Vagina (tissue), 2 donors: ENCODE measurements at regions not wholly inside any gene's neighbourhood (a gene's known extent, or its start where the extent isn't known, plus 50 kb on each side); places are given as distances from the start of the nearest gene placed in this dataset.

Experiments
- DNase-seq, 2 donors: peaks; one replicate each; pipeline ENCODE4 v3.0.0-alpha.2; 2017; ENCODE audit errors: extremely low spot score in 2 of 2
- H3K27ac ChIP-seq: fragments of 200-600 bp; sonication (generic); one replicate; pipeline ENCODE4 v1.5.1; 2019
- H3K27me3 ChIP-seq: fragments of 200-600 bp; sonication (generic); one replicate; pipeline ENCODE4 v1.5.1; 2019
- H3K36me3 ChIP-seq, 2 donors: fragments of 200-600 bp; sonication (generic); one replicate each; pipeline ENCODE4 v1.5.1; 2017 to 2019
- H3K4me1 ChIP-seq: fragments of 200-600 bp; sonication (generic); one replicate; pipeline ENCODE4 v1.5.1; 2019
- H3K4me3 ChIP-seq, 2 donors: fragments of 200-600 bp; sonication (generic); 1 replicate in 1 of 2; 2 replicates in 1 of 2; pipeline ENCODE4 v1.5.1; 2016 to 2019
- H3K9me3 ChIP-seq: fragments of 200-600 bp; sonication (generic); one replicate; pipeline ENCODE4 v1.5.1; 2019
- CTCF ChIP-seq, 3 experiments: fragments of 450-650 bp in 2 of 3; fragments of 200-600 bp in 1 of 3; sonication (generic) in 1 of 3; IDR thresholded peaks; one replicate each; pipeline ENCODE4 v1.5.1; 2017 to 2019; ENCODE audit warnings: antibody characterized with exemption in 3 of 3, mild to moderate bottlenecking in 2 of 3, moderate library complexity in 2 of 3
- POLR2A ChIP-seq, 2 donors: fragments of 450-650 bp; IDR thresholded peaks; one replicate each; pipeline ENCODE4 v1.6.1; 2017; ENCODE audit warnings: antibody characterized with exemption in 2 of 2, mild to moderate bottlenecking in 2 of 2, moderate library complexity in 2 of 2
- POLR2AphosphoS5 ChIP-seq, 2 donors: sonication (generic); formaldehyde crosslinking; IDR thresholded peaks; one replicate each; pipeline ENCODE4 v1.9.0; 2017; ENCODE audit warnings: antibody characterized with exemption in 2 of 2, mild to moderate bottlenecking in 2 of 2, low read depth in 1 of 2; ENCODE audit not compliant: insufficient read depth in 1 of 2
- intact Hi-C: fragments of 100-400 bp; cut with DNase I; formaldehyde crosslinking; loops from one replicate; pipeline ENCODE4 v1.15.1; 2023

DNA sequence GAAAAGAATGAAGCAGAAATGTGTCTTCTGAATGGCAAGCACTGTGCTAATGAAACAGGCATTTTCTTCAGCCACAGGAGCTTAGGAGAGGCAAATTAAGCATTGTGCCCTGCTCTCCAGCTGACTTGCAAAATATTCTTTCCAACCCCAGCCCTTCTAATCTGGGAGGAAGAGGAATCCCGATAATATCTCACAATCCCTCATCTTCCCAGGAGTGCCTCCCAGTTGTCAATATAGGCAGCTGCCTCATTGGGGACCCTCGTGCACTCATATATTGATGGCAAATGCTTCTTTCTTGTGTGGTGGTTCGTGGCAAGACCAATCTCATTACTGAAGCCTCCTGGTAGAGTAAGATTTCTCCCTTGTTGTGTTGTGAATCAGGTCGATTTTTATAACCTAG lies 299.0 kb downstream of the COG6 start:
- H3K4me1 ChIP-seq = peaks cover 12% of the 10 kb centered on the region
- TF ChIP-seq CTCF (IDR thresholded peaks at IDR 0.05) (no peak), POLR2AphosphoS5 (IDR thresholded peaks at IDR 0.05; ENCODE audit: insufficient read depth in 1 of 2, low read depth in 1 of 2) (no peak), POLR2A (IDR thresholded peaks at IDR 0.05) (no peak)
- intact Hi-C loops = no loop called here
- no peak for DNase-seq
- H3K27ac ChIP-seq = no peak overlapping the region
- no peaks in the 10 kb centered on the region for H3K9me3 ChIP-seq
- no peaks in the 10 kb centered on the region for H3K36me3 ChIP-seq
- H3K27me3 ChIP-seq = no peaks in the 10 kb centered on the region
- H3K4me3 ChIP-seq = no peak overlapping the region

- Histone ChIP-seq H3K27ac (no peak overlapping the region), H3K36me3 (no peaks in the 10 kb centered on the region), H3K9me3 (no peaks in the 10 kb centered on the region), H3K27me3 (no peaks in the 10 kb centered on the region), H3K4me3 (no peak overlapping the region), H3K4me1 (peaks cover 12% of the 10 kb centered on the region)
- TF ChIP-seq CTCF (IDR thresholded peaks at IDR 0.05) (no peak), POLR2A (IDR thresholded peaks at IDR 0.05) (no peak), POLR2AphosphoS5 (IDR thresholded peaks at IDR 0.05; ENCODE audit: insufficient read depth in 1 of 2, low read depth in 1 of 2) (no peak)
- intact Hi-C loops = no loop called here
- DNase-seq = no peak
Observed at GRCh38 chr13:39955560-39955959, 300.1 kb downstream of the COG6 start.

GRCh38 chr13:39956036-39956435 lies 300.6 kb downstream of the COG6 start:
- intact Hi-C loops = no loop called here
- no peaks in the 10 kb centered on the region for H3K9me3 ChIP-seq
- H3K27me3 ChIP-seq = no peaks in the 10 kb centered on the region
- TF ChIP-seq POLR2A (IDR thresholded peaks at IDR 0.05) (no peak), CTCF (IDR thresholded peaks at IDR 0.05) (no peak), POLR2AphosphoS5 (IDR thresholded peaks at IDR 0.05; ENCODE audit: insufficient read depth in 1 of 2, low read depth in 1 of 2) (no peak)
- H3K4me1 ChIP-seq = peaks cover 12% of the 10 kb centered on the region
- H3K27ac ChIP-seq = no peak overlapping the region
- H3K36me3 ChIP-seq = no peaks in the 10 kb centered on the region
- H3K4me3 ChIP-seq = no peak overlapping the region
- DNase-seq = no peak

DNA sequence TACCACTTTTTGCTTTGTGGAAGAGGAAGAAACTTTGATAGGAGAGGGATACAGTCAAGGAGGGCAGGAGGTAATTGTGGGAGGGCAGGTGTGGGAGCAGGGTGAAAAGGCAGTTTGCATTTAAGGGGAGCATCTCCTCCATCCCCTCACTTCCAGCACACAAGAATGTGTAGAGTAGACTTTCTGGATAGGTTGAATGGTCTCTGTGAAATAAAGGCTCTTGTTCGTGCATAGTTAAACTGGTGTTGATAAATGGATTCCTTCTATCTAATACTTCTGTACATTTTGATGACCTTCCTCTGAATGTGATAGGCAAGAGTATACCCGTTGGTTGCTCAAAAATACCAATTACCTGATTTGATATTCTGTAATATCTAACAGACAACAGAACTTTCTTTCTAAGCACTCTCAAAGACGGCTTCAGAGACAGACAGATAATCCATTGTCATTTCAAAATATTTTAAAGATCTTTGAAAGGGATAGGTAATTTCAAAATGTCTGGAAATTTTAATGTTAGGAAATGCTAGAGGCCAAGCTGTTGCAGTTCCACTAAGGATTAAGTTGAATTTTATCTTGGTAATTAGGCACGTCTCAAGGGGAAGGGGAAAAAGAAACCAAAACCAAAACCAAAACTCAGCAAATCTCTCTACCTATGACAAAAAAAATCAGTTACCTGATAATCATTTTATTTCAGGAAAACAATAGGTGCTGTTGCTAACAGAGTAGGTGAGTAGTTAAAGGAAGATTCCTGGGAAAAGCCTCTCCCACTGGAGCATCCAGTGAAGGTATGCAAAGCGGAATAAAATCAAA lies 302.6 kb downstream of the COG6 start:
- no peak overlapping the region for H3K27ac ChIP-seq
- peaks cover under 1% of the 10 kb centered on the region for H3K4me1 ChIP-seq
- no peaks in the 10 kb centered on the region for H3K9me3 ChIP-seq
- intact Hi-C loops = no loop called here
- H3K36me3 ChIP-seq = no peaks in the 10 kb centered on the region
- no peak for DNase-seq
- H3K4me3 ChIP-seq = no peak overlapping the region
- TF ChIP-seq POLR2AphosphoS5 (IDR thresholded peaks at IDR 0.05; ENCODE audit: insufficient read depth in 1 of 2, low read depth in 1 of 2) = no peak
- no peak for TF ChIP-seq POLR2A (IDR thresholded peaks at IDR 0.05)
- TF ChIP-seq CTCF (IDR thresholded peaks at IDR 0.05) = no peak
- H3K27me3 ChIP-seq = no peaks in the 10 kb centered on the region

- H3K9me3 ChIP-seq = no peaks in the 10 kb centered on the region
- no peak overlapping the region for H3K4me3 ChIP-seq
- no peak for DNase-seq
- no peaks in the 10 kb centered on the region for H3K36me3 ChIP-seq
- intact Hi-C loops = no loop called here
- H3K4me1 ChIP-seq = no peaks in the 10 kb centered on the region
- TF ChIP-seq CTCF (IDR thresholded peaks at IDR 0.05) (no peak), POLR2AphosphoS5 (IDR thresholded peaks at IDR 0.05; ENCODE audit: insufficient read depth in 1 of 2, low read depth in 1 of 2) (no peak), POLR2A (IDR thresholded peaks at IDR 0.05) (no peak)
- no peak overlapping the region for H3K27ac ChIP-seq
- H3K27me3 ChIP-seq = no peaks in the 10 kb centered on the region
Observed at GRCh38 chr13:39959497-39960144, 304.2 kb downstream of the COG6 start.
